ENCODE measurements at regions not wholly inside any gene's neighbourhood (a gene's known extent, or its start where the extent isn't known, plus 50 kb on each side); places are given as distances from the start of the nearest gene placed in this dataset.

GRCh38 chr13:31894931-31895330 lies 136.6 kb upstream of the FRY start:
- TF ChIP-seq CTCF (IDR thresholded peaks at IDR 0.05), result no peak
- TF ChIP-seq EZH2phosphoT487 (IDR thresholded peaks at IDR 0.05), result no peak
- no peak for TF ChIP-seq EZH2 (IDR thresholded peaks at IDR 0.05)
